ENCODE measurements at regions not wholly inside any gene's neighbourhood (a gene's known extent, or its start where the extent isn't known, plus 50 kb on each side); places are given as distances from the start of the nearest gene placed in this dataset.
"Not testable (repeated sequence)": the region's sequence is repeated elsewhere in the genome, so short reads cannot be mapped to it uniquely, and the experiment has no call there.

GRCh38 chr10:57336341-57336740 lies 931.4 kb downstream of the IPMK start:
- DNase-seq (ENCODE audit: low spot score), result no peak

GRCh38 chr10:57334523-57334922 lies 933.2 kb downstream of the IPMK start:
- DNase-seq (ENCODE audit: low spot score), result no peak

- no peak for DNase-seq (ENCODE audit: low spot score)
Measured at GRCh38 chr10:57333880-57334279, 933.8 kb downstream of the IPMK start.

- DNase-seq (ENCODE audit: low spot score), result not testable (repeated sequence)
Measured at GRCh38 chr10:57321400-57321854, 946.3 kb downstream of the IPMK start.

- DNase-seq (ENCODE audit: low spot score), result no peak
Measured at GRCh38 chr10:57320416-57320815, 947.3 kb downstream of the IPMK start.

GRCh38 chr10:57314046-57314445 lies 953.0 kb upstream of the ZWINT start:
- no peak for DNase-seq (ENCODE audit: low spot score)

GRCh38 chr10:57303566-57303965 lies 942.5 kb upstream of the ZWINT start:
- DNase-seq (ENCODE audit: low spot score), result no peak

GRCh38 chr10:57300718-57301117 lies 939.7 kb upstream of the ZWINT start:
- no peak for DNase-seq (ENCODE audit: low spot score)

GRCh38 chr10:57294698-57295097 lies 933.6 kb upstream of the ZWINT start:
- DNase-seq (ENCODE audit: low spot score), result no peak

- DNase-seq (ENCODE audit: low spot score), result no peak
Measured at GRCh38 chr10:57288754-57289153, 927.7 kb upstream of the ZWINT start.

GRCh38 chr10:57262892-57263291 lies 901.8 kb upstream of the ZWINT start:
- no peak for DNase-seq (ENCODE audit: low spot score)

- DNase-seq (ENCODE audit: low spot score), result no peak
Measured at GRCh38 chr10:57260175-57260574, 899.1 kb upstream of the ZWINT start.

GRCh38 chr10:57249615-57250281 lies 888.7 kb upstream of the ZWINT start:
- no peak for DNase-seq (ENCODE audit: low spot score)

GRCh38 chr10:57247271-57247670 lies 886.2 kb upstream of the ZWINT start:
- no peak for DNase-seq (ENCODE audit: low spot score)

GRCh38 chr10:57225920-57226319 lies 864.9 kb upstream of the ZWINT start:
- no peak for DNase-seq (ENCODE audit: low spot score)

- DNase-seq (ENCODE audit: low spot score), result no peak
Measured at GRCh38 chr10:57224811-57225210, 863.8 kb upstream of the ZWINT start.

GRCh38 chr10:57222603-57223002 lies 861.5 kb upstream of the ZWINT start:
- DNase-seq (ENCODE audit: low spot score), result no peak

- no peak for DNase-seq (ENCODE audit: low spot score)
Measured at GRCh38 chr10:57222129-57222528, 861.1 kb upstream of the ZWINT start.

- no peak for DNase-seq (ENCODE audit: low spot score)
Measured at GRCh38 chr10:57221674-57222073, 860.6 kb upstream of the ZWINT start.

GRCh38 chr10:57218382-57218781 lies 857.3 kb upstream of the ZWINT start:
- DNase-seq (ENCODE audit: low spot score), result no peak

- DNase-seq (ENCODE audit: low spot score), result no peak
Measured at GRCh38 chr10:57202356-57202755, 841.3 kb upstream of the ZWINT start.

GRCh38 chr10:57188846-57189245 lies 827.8 kb upstream of the ZWINT start:
- DNase-seq (ENCODE audit: low spot score), result no peak

- no peak for DNase-seq (ENCODE audit: low spot score)
Measured at GRCh38 chr10:57186201-57186600, 825.1 kb upstream of the ZWINT start.

- no peak for DNase-seq (ENCODE audit: low spot score)
Measured at GRCh38 chr10:57169597-57169996, 808.5 kb upstream of the ZWINT start.
